ENCODE measurements at regions not wholly inside any gene's neighbourhood (a gene's known extent, or its start where the extent isn't known, plus 50 kb on each side); places are given as distances from the start of the nearest gene placed in this dataset.

DNA sequence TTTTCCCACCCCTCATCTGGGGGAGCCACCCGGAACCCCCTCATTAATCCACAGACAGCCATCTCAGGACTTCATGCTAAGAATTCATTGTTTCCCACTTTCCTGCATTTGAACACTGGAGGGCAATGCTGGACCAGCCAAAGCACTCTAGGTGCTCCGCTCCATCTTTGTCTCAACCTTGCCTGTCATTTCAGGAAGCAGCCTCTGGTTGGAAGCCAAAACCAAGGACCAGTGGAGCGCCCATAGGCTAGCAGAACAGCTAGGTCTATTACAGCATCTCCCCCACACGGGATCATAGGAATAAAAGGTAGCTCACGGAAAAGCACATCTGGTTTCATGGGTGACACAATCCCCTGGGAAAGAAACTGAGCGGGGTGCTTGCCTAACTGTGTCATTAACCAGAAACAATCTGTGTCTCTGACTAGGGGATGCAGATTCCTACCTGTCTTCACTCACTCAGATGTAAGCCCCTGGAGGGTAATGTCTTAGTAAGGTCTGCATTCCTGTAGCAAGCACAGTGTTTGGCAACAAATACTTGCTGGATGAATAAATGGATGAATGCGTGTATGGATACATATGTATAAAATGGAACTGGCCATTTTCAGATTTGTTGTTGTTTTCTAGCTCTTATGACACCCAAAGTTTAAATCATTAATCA is 197.0 kb downstream of the DAD1 start:
- POLR2A ChIA-PET: no interaction called here
- CTCF ChIA-PET: interaction anchor here (0.6 to 17.7 kb wide), 33 partner anchors 10 to 539 kb away, joined by 3 to 395 read pairs (median 5); no protein-coding TSS in a partner anchor
- H3K4me3 ChIP-seq (ENCODE audit: low read depth, low read length): no peak overlapping the region
- TF ChIP-seq, protein P1, sequence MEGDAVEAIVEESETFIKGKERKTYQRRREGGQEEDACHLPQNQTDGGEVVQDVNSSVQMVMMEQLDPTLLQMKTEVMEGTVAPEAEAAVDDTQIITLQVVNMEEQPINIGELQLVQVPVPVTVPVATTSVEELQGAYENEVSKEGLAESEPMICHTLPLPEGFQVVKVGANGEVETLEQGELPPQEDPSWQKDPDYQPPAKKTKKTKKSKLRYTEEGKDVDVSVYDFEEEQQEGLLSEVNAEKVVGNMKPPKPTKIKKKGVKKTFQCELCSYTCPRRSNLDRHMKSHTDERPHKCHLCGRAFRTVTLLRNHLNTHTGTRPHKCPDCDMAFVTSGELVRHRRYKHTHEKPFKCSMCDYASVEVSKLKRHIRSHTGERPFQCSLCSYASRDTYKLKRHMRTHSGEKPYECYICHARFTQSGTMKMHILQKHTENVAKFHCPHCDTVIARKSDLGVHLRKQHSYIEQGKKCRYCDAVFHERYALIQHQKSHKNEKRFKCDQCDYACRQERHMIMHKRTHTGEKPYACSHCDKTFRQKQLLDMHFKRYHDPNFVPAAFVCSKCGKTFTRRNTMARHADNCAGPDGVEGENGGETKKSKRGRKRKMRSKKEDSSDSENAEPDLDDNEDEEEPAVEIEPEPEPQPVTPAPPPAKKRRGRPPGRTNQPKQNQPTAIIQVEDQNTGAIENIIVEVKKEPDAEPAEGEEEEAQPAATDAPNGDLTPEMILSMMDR (IDR thresholded peaks at IDR 0.05; ENCODE audit: insufficient read depth, low read length, missing control alignments): peak; percentile 74
- no peak for DNase-seq (ENCODE audit: low read depth, low spot score)

DNA sequence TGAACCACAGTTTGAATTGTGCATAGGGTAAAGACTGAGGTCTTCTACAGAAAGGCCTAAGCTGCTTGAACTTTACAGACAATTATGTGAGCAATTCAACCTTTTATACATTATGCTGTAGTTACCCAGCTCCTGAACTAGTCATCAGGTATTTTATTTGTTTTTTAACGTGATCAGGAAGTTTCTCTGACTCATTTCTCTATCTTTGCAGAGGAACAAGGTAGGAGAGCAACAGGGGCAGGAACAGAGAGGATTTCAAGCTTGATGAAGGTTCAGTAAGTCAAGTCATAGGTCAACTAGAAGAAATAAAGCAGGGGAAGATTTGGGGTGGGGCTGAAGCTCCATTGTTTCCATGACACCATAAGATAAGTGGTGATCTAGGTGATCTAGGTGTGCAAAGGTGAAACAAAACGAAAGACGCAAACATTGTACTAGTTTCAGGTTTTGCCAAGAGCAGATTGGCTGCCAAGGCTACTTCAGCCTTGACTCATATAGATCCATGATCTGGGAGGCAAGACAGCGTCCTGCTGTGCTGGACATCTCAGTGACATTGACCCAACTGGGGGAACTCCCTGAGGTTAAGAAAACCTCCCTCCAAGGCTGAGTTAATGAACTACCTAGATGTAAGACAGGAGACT is 198.1 kb downstream of the DAD1 start:
- DNase-seq (ENCODE audit: low read depth, low spot score): no peak
- ChIA-PET POLR2A (no interaction called here), CTCF (interaction anchor here (0.7 to 17.7 kb wide), 35 partner anchors 10 to 595 kb away, joined by 3 to 395 read pairs (median 5); no protein-coding TSS in a partner anchor)
- H3K4me3 ChIP-seq (ENCODE audit: low read depth, low read length): no peak overlapping the region
- TF ChIP-seq, protein P1 (IDR thresholded peaks at IDR 0.05; ENCODE audit: insufficient read depth, low read length, missing control alignments): no peak

DNA sequence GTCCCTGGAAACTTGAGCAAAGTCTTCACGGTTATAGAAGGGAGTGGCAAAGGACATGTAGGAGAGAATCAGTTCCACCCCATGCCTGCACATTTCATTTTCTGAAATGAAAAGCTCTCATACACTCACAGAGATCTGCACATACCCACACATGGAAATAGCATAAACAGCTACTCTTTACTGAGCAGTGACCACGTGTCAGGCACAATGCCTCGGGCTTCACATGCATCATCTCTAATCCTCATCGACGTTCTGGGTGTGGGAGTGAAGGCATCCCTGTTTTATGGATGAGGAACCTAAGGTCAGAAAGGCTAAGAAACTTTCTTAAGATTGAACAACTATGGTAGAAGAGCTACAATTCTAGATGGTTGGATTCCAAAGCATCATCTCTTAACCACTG is 198.8 kb downstream of the DAD1 start:
- ChIA-PET CTCF (interaction anchor here (0.8 to 17.7 kb wide), 44 partner anchors 9 to 596 kb away, joined by 3 to 395 read pairs (median 4); no protein-coding TSS in a partner anchor), POLR2A (no interaction called here)
- TF ChIP-seq, protein P1 (IDR thresholded peaks at IDR 0.05; ENCODE audit: insufficient read depth, low read length, missing control alignments): no peak
- no peak for DNase-seq (ENCODE audit: low read depth, low spot score)
- H3K4me3 ChIP-seq (ENCODE audit: low read depth, low read length): no peak overlapping the region

DNA sequence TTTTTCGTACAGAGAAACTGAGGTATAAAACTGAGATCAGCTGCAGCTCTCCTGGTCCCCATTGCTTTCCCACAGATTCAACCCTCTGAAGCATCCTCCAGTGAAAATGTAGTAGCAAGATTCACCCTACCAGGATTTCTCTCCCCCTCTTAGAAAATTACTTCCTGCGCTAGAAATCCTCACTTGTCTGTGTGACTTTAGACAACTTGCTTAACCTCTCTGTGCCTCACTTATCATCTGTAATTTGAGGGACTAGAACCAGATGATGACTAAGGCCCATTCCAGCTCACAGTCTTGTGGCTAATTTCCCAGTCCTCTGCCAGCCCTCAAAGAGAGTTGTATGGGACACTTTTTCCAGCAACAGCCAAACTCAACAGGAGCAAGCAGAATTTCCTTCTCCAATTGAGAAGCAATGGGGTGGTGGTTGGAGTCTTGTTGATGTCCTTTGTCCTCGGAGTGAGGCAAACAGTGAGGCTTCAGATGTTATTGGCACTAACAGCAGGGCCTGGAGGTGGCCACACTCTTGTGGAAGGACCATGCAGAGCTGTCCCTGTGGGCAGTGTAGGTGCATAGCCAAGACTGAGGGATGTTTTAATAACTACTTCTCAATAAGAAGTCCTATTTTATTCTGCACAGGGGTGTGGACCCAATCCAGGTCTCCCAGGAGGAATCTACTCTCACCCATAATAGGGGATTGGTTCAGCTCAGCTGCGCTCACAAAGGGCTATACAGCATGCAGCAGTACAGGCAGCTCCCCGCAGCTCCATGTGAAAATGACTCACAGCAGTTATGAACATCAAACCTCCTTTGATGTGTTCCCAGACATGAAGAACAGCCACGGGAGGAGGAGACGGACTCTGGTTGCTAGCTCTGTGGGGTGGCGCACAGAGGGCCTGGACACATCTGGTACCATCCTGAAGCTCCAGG is 200.1 kb downstream of the DAD1 start:
- POLR2A ChIA-PET: interaction anchor here (0.5 to 1.4 kb wide), 5 partner anchors 158 to 706 kb away, joined by 3 to 4 read pairs (median 3); partner anchors contain the start of genes C14orf119 and MMP14
- peak; percentile 47 for DNase-seq (ENCODE audit: low read depth, low spot score)
- TF ChIP-seq, protein P1 (IDR thresholded peaks at IDR 0.05; ENCODE audit: insufficient read depth, low read length, missing control alignments): no peak
- H3K4me3 ChIP-seq (ENCODE audit: low read depth, low read length): no peak overlapping the region
- CTCF ChIA-PET: interaction anchor here (0.8 to 17.7 kb wide), 45 partner anchors 8 to 672 kb away, joined by 3 to 395 read pairs (median 5); no protein-coding TSS in a partner anchor

DNA sequence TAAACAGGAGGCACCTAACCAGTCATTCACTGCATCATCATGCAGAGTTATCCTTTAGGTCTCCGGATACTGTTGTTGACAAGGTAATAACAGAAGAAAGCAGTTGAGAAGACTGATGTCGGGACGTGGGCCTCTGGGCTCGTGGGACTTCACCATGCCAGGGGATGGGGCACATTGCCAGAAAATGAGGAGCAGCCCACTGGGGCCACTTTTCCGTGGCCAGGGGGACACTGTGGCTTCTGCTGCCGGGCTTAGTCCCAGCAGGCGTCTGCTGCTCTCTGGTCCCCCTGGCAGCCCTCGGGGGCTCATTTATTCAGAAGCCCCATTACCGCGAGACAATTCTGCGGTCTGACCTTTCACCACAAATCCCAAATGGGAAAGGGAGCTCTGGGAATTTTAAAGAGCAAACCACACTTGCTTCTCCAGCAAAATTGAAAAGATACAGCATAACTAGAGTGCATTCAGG is 201.2 kb downstream of the DAD1 start:
- CTCF ChIA-PET: interaction anchor here (0.8 to 17.7 kb wide), 23 partner anchors 9 to 623 kb away, joined by 3 to 395 read pairs (median 6); no protein-coding TSS in a partner anchor
- POLR2A ChIA-PET: no interaction called here

More for the DNA sequence above, 201.2 kb downstream of the DAD1 start:
- H3K4me3 ChIP-seq (ENCODE audit: low read depth, low read length): peak overlapping the region; percentile 13
- no peak for DNase-seq (ENCODE audit: low read depth, low spot score)
- TF ChIP-seq, protein P1 (IDR thresholded peaks at IDR 0.05; ENCODE audit: insufficient read depth, low read length, missing control alignments): no peak
